HG03095 (cell line): ENCODE measurements at regions not wholly inside any gene's neighbourhood (a gene's known extent, or its start where the extent isn't known, plus 50 kb on each side); places are given as distances from the start of the nearest gene placed in this dataset.

Experiments used
- ATAC-seq: cut with Tn5 transposase; IDR thresholded peaks from one replicate; pipeline ENCODE4 v1.9.1; 2021; ENCODE audit warnings: moderate library complexity; ENCODE audit not compliant: unreplicated experiment

- no peak for ATAC-seq
Observed at GRCh38 chr2:120669121-120669952, 66.3 kb upstream of the GLI2 start.

GRCh38 chr2:120669971-120670370, 65.7 kb upstream of the GLI2 start:
- ATAC-seq: no peak

- no peak for ATAC-seq
Observed at GRCh38 chr2:120670371-120670770, 65.3 kb upstream of the GLI2 start.

GRCh38 chr2:120670771-120671480, 64.7 kb upstream of the GLI2 start:
- ATAC-seq: no peak

GRCh38 chr2:120672526-120673204, 63.0 kb upstream of the GLI2 start:
- no peak for ATAC-seq

GRCh38 chr2:120673205-120673550, 62.5 kb upstream of the GLI2 start:
- ATAC-seq: no peak

DNA sequence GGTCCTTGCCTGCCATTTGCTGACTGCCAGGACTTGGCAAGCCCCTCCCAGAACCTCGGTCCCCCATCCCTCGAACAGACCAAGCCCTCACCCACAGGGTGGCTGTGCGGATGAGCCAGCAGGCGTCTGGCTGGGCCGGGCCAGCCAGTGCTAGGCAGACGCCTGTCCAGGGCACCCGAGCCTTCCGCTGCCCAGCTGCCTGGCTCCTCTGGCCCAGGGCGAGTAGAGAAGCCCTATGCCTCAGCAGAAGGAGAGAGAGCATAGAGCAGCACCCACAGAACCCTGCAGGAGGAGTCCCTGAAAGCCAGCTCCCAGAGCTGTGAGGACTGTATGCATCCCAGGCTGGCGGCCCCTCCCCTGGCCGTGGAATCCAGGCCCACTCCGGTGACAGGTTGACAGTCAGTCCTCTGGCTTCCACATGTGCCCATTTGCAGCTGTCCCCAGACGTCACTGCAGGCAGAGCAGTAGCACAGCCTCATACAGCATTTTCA, 62.1 kb upstream of the GLI2 start:
- no peak for ATAC-seq

DNA sequence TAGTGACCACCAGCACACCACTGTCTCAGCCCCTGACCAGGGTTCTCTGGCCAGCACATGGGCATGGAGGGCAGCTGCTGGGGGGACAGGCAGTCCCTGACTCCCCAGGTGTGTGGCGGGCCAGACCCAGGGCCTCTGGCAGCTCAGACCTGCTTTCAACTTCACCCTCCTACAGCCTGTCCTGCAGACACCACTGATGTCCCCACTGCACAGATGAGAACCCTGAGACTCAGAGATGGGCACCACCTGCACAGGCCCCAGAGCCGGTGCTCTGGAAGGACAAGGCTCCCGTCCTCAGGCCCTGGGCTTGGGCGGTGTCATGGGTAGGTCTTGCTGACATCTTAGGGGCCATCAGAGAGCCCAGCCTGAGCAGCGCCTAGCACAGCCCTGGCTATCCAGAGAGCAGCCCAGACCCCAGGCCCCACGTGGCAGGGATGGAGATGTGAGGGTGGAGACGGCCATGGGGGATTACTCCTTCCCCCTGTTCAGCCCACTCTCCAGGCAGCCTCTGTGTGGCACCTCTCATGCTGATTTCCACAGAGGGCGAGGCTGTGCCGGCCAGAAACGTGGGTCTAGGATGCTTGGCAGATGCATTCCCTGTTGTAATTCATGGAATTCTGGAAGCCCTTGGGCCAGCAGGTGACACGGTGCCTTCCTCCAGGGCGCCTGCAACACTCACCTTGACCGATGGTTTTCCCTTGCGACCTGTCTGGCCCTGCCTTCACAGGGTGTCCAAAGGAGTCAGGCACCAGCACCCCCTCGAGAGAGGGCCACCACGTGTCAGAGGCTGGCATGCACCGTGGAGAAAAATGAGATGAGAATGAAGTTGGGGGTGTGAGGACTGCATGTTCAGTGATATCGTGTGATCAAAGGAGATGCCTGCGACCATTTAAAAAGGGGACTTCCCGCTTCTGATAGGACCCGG, 61.2 kb upstream of the GLI2 start:
- no peak for ATAC-seq

- ATAC-seq: no peak
Observed at GRCh38 chr2:120675460-120676130, 60.1 kb upstream of the GLI2 start.

DNA sequence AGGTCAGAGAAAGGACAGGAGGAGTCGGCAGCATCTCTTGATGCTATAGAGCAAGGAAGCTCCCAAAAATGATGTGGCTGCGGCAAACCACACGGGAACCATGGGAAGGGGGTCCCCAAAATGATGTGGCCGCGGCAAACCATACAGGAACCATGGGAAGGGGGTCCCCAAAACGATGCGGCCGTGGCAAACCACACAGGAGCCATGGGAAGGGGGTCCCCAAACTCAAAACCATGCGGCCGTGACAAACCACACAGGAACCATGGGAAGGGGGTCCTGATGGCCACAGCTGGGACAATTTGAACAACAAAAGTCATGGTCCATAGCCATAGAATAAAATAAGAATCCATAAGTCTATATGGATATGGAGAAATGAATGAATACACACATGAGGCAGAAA, 58.4 kb upstream of the GLI2 start:
- no peak for ATAC-seq

DNA sequence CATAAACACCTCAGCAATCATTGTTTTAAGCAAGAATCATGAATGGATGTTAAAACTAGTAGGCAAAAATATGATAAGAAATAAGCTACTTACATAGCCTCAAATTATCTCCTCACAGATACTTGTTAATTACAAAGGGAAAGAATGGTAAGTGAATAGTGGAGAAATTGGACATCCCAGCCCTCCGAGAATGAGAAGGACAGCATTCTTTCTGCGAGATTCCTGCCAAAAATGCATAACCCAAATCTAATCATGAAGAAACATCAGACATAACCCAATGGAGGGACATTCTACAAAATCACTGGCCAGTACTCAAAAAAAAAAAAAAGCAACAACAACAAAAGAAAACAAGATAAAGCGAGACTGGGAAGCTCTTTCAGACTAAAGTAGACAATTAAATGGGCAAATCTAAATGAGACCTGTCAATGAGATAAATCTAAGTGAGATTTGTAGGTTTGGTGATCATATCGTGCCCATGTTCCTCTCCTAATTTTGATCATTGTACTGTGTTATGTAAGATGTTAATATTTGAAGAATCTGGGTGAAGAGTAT, 57.9 kb upstream of the GLI2 start:
- ATAC-seq: no peak

- no peak for ATAC-seq
Observed at GRCh38 chr2:120678251-120678650, 57.4 kb upstream of the GLI2 start.

DNA sequence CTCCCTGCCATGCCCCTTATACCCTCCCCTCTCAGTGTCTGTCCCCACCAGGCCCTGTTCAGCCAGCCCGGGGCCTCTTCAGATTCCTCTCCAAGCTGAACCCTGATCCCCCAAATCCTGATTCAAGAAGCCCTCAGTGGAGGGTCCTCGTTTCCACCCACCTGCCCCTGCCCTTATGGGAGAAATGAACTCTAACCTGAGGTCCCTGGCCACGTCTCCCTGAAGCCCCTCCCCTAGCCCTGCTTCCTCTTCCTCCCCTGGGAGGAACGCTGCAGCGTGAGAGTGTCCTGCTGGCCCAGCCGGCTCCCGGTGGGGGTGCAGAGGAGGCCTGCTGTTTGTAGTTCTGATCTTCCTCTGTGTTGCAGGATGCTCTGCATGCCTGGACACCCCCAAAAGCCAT, 56.7 kb upstream of the GLI2 start:
- ATAC-seq: no peak

- no peak for ATAC-seq
Observed at GRCh38 chr2:120679526-120679925, 56.1 kb upstream of the GLI2 start.

- ATAC-seq: no peak
Observed at GRCh38 chr2:120680136-120680761, 55.4 kb upstream of the GLI2 start.

DNA sequence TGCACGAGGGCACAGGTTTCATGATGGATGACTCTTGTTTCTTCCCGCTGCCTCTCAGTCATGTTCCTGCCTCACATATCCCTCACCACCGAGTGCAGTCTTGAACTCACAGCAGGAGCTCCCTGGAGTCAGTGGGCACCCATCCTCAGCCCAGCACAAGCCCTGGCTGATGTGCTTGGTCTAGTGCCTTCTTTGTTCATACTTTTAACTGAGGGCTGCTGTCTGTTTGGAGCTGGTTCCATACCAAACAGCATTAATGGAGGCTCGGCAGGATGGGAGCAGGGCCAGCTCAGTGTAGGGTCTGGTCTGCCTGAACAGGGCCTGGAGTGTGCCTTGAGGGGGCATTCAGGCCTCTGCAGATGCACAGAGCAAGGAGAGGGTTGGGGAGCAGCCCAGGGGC, 54.5 kb upstream of the GLI2 start:
- no peak for ATAC-seq

DNA sequence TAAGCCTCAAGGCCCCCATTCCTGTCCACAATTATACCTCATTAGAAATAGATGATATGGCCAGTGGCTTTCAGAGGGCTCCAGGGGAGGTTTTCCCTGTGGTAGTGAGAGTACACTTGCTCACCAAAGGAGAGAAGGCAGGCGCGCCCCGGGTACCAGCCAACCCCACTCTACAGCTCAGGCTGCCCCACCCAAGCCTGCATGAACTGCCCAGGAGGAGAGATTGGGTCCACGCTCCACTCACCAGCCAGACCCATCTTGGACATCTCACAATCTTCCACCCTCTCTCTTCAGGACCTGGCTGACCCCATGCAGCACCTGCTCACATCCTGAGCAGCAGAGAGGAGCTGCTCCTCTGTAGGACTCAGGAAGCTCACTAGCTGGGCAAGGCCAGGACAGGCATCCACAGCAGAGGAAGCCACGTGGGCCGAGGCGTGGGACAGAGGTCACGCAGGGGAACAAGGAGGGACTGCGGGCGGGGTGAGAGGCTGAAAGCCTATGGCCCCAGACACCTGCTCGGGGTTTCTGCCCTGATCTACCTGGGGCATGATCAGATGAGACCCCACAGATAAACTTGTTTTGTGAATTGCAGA, 53.9 kb upstream of the GLI2 start:
- no peak for ATAC-seq

DNA sequence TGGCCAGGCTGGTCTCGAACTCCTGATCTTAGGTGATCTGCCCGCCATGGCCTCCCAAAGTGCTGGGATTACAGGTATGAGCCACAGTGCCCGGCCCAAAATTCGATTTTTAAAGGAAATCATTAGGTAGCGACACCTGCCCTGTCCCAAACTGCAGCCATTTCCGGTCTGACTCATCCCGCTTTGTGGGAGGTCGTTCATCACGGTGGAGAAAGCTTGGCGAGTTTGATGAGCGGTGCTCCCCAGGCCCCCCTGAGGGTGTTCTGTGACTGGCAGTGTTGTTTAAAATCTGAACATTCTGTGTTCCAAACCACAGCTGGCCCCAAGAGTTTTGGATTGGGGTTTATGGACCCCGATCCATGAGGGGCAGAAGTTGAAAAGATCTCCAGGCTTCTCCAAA, 53.0 kb upstream of the GLI2 start:
- ATAC-seq: no peak

DNA sequence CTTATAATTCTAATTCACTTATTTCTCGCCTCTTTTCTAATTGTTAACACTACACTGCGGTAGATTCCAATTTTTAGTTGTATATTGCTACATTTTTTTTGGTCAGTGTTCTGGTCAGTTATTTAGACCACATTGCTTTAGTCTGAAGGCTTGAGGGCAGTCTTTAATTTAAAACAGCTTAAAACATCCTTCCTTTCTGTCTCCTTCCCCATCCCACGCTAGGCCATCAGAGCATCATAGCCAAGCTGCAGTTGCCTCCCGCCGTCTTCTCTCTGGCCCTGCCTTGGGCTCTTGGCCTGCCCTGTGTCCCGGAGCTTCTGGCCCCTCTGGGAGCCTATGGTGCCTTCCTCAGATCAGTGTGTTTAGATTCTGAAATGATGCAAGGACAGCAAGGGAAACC, 52.6 kb upstream of the GLI2 start:
- no peak for ATAC-seq
